ENCODE measurements at regions not wholly inside any gene's neighbourhood (a gene's known extent, or its start where the extent isn't known, plus 50 kb on each side); places are given as distances from the start of the nearest gene placed in this dataset.
"Not testable (repeated sequence)": the region's sequence is repeated elsewhere in the genome, so short reads cannot be mapped to it uniquely, and the experiment has no call there.

GRCh38 chr14:76264384-76264783 is 111.6 kb upstream of the ESRRB start:
- no peak for DNase-seq

DNA sequence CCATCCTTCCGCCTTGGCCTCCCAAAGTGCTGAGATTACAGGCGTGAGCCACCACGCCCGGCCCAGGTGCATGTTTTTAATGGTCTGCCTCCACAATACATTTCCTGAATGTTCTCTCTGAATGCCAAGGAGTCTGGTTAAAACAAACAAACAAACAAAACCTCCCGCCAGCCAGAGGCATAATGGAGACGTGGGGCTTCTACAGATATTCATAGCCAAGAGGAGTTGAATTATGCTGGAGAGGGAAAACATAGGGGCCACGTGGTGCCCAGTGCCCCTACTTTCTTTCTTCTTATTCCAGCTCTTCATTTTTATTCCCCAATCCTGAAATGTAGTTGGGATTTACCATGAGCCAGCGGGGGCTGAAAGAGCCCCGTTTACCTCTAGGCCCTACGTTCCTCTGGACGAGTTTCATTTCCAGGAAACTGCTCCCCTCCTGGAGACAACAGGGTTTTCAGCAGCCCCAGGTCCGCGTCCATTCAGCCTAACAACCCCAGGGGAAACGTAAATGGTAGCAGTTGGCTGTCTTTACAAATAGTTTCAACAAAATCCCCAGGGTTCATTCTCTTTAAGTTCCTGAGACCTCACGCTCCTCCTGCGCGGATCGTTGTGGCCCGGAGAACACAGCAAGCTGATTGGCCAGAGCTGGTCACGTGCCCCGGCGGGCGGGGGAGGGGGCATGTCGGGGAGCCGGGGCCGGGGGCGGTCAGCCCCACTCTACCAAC is 108.5 kb upstream of the ESRRB start:
- peak; percentile 37 for DNase-seq

DNA sequence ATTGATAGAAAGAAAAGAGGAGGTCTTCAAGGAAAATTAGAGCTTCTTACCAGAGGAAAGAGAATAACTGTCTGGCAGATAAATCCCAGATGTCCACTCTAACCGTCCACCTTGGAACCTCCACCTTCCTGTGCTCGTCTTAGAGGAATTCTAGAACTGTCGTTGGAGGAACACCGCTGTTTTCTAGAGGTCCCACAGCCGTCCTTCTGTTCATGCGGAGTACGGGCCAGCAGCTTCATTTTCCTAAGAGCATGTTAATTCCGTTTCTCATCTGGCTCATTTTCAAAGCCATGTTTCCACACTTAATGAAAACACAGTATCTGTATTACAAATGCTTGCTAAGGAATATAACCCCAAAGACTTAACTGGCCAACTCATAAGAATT is 107.9 kb upstream of the ESRRB start:
- DNase-seq = no peak

DNA sequence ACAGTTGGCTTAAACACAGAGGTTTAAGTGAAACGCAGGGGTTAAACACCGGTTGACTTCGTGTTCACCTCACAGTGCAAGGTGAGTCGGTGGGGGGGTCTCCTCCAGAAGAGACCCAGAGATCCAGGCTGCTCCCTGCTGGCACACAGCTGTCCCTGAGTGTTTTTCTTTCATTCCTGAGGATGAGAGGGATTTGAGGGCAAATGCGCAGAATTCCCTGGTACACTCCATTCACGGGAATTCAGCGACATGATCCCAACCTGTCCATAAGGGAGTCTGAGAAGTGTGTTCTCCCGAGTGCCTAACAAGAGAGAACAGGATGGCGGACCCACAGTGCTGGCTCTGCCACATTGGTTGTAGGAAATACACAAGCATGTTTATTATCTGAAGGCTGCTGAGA is 107.2 kb upstream of the ESRRB start:
- DNase-seq = no peak

- DNase-seq = no peak
Observed at GRCh38 chr14:76271041-76271755, 104.7 kb upstream of the ESRRB start.

GRCh38 chr14:76272349-76272748 is 103.6 kb upstream of the ESRRB start:
- DNase-seq = no peak

DNA sequence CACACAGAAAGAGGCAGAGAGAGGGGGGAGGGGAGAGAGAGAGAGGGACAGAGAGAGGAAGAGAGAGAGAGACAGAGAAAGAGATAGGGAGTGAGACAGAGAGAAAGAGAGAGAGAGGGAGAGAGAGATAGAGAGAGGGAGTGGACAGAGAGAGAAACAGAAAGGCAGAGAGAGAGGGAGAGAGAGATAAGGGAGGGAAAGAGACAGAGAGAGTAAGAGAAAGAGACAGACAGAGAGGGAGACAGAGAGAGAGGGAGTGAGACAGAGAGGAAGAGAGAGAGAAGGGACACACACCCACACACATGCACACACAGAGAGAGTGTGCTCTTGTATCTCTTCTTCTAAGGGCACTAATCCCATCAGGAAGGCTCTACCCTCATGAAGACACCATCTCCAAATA is 103.2 kb upstream of the ESRRB start:
- DNase-seq = no peak

DNA sequence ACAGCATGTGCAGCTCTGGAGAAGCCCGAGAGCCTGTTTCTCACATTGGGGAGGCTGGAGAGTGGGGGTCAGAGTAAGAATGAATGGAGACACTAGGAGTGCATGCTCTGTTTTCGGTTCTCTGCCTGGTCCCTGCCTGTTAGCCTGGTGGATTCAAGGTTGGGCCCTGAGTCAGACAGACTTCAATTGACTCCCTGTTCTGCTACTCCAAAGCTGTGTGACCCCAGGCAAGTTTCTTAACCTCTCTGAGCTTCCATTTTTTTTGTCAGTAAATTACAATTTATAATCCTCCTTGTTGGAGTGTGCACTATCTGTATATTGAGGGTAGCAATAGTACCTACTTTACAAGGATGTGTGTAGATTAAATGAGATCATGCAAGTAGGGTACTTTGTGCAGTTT is 102.6 kb upstream of the ESRRB start:
- DNase-seq = no peak

DNA sequence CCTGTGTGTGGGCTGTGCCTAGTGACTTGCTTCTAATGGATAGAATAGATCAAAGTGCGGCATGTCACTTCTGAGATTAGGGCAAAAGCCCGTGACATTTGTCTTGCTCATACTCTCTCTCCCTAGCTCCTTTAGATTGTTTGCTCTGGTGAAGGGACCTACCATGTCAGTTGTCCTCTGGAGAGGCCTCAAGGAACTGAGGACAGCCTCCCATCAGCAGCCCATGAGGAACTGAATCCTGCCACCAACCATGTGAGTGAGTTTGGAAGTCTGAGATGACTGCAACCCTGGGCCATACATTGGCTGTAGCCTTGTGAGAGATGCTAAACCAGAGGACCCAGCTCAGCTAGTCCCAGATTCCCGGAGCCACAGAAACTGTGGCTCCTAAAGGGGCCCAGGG is 101.6 kb upstream of the ESRRB start:
- DNase-seq = no peak

DNA sequence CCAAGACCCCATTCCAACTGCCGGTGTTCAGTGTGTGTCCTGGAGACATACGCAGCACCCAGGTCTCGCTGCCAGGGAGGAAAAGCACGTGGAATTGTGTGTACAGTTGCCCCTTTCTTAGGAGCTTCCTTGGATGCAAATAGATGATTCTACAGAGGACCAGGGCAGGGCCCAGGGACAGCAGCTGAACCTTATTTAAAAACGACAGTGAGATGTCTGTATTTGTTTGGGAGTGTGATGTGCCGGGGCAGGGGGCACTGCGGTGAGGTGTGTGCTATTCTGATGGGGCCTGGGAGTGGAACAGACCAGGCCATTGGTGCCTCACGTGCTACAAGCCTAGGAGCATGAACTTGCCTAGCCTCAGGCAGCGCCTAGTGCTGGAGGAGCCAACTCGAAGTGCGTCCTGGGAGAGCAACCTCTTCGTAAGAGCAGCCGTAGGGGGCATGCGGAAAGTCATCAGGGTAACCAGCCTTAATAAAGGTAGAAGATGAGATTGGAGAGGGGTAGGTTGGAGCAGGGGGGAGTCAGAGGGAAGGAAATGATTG is 98.3 kb upstream of the ESRRB start:
- no peak for DNase-seq

DNA sequence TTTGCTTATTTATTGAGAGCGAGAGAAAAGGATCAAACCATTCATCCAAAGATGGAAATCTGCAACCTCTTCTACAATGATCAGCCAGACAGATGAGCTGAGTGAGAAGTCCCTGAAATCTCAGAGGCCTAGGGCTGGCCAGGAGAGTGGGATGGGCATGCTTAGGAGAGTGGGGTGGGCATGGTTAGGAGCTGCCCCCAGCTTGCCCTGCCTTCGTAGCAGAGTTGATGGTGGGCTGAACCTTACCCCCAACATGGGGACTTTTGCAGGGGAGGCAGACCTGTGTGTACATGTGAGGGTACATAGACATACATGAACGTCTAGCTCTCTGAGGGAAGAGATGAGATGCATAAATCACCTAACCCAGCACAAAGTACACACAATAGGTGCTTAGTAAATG is 95.7 kb upstream of the ESRRB start:
- DNase-seq = no peak

DNA sequence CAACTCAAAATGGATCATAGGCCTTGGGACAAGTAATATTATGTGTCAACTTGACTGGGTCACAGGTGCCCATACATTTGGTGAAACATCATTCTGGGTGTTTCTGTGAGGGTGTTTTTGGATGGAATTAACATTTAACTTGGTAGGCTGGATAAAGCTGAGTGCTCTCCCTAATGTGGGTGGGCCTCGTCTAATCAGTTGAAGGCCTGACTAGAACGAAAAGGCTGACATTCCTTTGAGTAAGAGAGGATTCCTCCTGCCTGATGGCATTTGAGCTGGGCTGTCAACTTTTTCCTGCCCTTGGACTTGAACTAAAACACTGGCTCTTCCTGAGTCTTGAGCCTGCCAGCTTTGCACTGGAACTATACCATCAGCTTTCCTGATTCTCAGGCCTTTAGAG is 93.4 kb upstream of the ESRRB start:
- DNase-seq = no peak

DNA sequence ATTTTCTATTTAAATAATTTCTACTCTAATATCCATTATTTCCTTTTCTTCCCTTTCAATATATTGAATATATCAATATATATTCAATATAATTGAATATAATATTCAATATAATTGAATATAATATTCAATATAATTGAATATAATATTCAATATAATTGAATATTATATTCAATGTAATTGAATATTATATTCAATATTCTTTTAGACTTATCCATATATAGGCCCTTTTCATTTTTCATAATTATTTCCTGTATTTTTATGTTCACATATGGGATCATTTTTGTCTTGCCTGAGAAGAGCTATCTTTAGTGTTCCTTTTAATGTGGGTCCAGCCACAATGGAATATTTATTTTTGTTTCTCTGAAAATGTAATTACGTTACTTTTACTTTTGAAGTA is 88.9 kb upstream of the ESRRB start:
- DNase-seq = no peak

DNA sequence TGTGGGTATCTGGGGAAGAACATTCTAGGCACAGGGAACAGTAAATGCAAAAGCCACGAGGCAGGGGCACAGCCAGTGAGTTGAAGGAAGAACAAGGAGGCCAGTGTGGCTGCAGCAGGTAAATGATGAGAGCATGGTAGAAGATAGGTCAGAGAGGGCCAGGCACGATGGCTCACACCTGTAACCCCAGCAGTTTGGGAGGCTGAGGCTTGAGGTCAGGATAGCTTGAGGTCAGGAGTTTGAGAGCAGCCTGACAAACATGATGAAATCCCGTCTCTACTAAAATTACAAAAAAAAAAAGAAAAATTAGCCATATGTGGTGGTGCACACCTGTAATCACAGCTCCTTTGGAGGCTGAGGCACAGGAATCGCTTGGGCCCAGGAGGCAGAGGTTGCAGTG is 86.7 kb upstream of the ESRRB start:
- DNase-seq = no peak

DNA sequence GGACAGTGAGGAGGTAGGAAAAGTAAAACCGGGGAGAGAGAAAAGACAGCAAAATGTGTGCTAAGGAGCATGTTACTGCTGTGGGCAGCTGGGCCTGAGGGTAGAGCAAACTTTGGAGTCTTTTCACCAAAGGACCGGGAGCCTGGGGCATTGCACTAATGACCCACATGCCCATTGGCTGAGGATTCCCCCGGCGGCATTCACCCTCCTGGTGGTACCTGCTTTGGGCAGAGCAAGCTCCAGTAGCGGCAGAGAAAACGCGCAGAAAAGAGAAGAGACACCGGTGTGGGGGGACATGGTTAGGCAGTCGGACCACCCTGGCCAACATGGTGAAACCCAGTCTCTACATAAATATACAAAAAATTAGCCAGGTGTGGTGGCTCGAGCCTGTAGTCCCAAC is 83.4 kb upstream of the ESRRB start:
- no peak for DNase-seq

GRCh38 chr14:76293221-76293620 is 82.7 kb upstream of the ESRRB start:
- no peak for DNase-seq

DNA sequence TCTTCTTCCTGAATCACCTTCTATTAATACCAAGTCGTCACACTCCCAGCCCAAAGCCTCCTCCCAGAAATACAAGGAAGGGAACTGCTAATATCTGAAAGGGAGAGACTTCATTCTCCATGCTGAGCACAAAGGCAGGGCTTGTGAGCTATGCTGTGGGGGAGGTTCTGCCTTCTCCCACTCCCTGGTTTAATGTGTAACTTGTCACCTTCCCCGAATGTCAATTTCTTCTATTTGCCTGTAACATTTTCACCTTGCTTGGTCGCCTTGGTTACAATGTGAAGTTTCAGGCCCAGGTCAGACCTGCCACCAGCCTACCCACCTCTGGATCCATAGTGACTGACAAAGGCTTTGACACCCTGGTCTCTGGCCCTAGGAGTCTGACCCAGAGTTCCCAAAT is 82.0 kb upstream of the ESRRB start:
- no peak for DNase-seq

GRCh38 chr14:76294876-76295275 is 81.1 kb upstream of the ESRRB start:
- DNase-seq = no peak

DNA sequence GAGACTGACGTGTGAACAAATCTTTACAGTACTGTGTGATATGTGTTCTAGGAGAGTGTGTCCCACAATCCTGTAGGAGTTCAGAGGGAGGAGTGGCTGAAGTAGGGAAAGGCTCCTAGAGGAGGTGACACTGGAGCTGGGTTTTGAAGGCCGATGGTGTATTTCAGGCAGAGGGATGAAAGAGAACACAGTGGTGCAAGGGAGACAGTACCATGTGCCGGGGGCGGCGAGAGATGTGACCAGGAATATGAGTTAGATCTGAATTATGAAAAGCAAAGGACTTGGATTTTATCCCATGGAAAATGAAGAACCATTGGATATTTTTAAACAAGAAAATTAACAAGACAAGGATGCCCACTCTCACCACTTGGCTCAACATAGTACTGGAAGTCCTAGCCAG is 77.0 kb upstream of the ESRRB start:
- no peak for DNase-seq

DNA sequence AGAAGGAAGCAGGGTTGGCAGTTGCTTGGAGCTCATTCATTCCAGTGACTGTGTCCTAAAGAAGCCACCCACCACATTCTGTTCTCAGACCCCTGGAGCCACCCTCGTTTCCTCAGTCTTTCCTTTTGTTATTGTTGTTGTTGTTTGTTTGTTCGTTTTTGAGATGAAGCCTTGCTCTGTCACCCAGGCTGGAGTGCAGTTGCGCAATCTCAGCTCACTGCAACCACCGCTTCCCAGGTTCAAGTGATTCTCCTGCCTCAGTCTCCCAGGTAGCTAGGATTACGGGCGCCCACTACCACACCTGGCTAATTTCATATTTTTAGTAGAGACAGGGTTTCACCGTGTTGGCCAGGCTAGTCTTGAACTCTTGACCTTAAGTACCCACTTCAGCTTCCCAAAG is 72.7 kb upstream of the ESRRB start:
- not testable (repeated sequence) for DNase-seq

DNA sequence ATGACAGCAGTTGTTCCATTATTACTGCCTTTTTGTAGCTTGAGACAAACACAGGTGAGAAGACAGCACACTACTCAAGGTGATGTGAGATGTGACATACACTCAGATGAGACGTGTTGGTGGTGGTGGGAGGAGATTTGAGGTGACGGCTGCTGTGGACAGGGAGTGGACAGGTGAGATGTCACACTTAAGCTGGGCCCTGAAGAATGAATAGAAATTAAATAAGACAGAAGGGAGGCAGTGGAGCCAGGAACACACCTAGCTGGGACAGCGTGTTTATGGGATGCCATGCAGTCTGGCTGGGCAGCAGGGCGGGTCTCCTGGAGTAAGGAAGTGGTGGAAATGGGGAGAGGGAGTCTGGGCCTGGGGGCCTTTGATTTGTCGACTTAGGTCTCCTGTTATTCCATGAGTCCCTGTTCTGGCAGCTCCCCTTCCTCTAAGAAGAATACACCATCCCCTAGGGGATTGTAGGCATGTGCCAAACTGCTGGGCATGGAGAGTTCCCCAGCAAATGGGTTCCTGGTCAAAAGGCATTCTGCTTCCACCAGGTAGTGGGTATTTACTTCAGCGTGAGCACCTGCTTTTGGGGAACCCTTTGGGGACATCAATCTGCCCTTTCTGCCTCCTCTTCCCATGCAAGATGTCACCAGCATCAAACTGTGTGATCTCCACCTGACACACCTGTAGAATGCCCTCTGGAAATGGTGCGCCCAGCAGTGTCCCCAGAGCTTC is 71.2 kb upstream of the ESRRB start:
- DNase-seq = no peak

DNA sequence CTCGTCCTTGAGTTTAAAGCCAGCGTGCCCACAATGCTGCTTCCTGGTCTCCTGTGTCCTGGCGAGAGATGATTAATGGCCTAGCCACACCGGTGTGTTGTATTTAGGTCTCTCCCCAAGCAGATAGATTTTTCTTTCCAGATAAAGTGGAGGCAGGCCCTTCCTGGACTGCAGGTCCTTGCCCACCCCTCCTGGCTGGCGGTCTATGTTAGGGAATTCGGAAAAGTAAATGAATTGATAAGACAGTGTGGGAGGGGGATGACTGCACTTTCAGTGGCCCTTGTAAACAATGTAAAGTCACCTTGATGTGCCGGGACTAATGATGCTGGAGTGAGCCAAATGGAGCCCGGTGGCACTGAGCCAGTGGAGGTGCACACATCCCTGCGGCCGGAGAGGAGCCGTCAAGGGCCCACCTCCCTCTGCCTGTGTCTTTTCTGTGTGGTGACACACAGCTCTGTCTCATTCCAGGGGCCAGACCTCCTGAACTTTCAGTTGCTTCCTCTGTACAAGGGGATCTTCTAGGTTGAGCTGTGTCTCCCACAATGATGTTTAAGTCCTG is 70.6 kb upstream of the ESRRB start:
- DNase-seq = no peak

- no peak for DNase-seq
Observed at GRCh38 chr14:76306131-76306530, 69.8 kb upstream of the ESRRB start.
